Neural cell (in vitro differentiated cells): ENCODE measurements at regions not wholly inside any gene's neighbourhood (a gene's known extent, or its start where the extent isn't known, plus 50 kb on each side); places are given as distances from the start of the nearest gene placed in this dataset.

Source experiments
- CTCF ChIP-seq: fragments of 450-650 bp; IDR thresholded peaks from 2 replicates; pipeline ENCODE4 v1.5.1; 2014; ENCODE audit warnings: antibody characterized with exemption, mild to moderate bottlenecking, moderate library complexity; ENCODE audit not compliant: poor library complexity, severe bottlenecking
- EP300 ChIP-seq: fragments of 450-650 bp; conservative IDR thresholded peaks from 2 replicates; pipeline ENCODE4 v1.6.1; 2014; ENCODE audit warnings: antibody characterized with exemption, mild to moderate bottlenecking, moderate library complexity; ENCODE audit not compliant: poor library complexity, severe bottlenecking
- EZH2 ChIP-seq: fragments of 200-600, 300-800 bp; shearing (Covaris generic), sonication (generic); IDR thresholded peaks from 2 replicates; pipeline ENCODE4 v1.6.1; 2014; ENCODE audit warnings: antibody characterized with exemption, low read length, borderline replicate concordance, mild to moderate bottlenecking; ENCODE audit not compliant: insufficient read depth, poor library complexity, severe bottlenecking
- MXI1 ChIP-seq: fragments of 450-650 bp; conservative IDR thresholded peaks from 2 replicates; pipeline ENCODE4 v1.6.1; 2014; ENCODE audit warnings: antibody characterized with exemption, mild to moderate bottlenecking; ENCODE audit not compliant: poor library complexity, severe bottlenecking
- POLR2AphosphoS5 ChIP-seq: IDR thresholded peaks from 2 replicates; pipeline ENCODE4 v1.6.1; 2012
- RAD21 ChIP-seq: fragments of 450-650 bp; conservative IDR thresholded peaks from 2 replicates; pipeline ENCODE4 v1.6.1; 2014; ENCODE audit warnings: antibody characterized with exemption, mild to moderate bottlenecking, moderate library complexity
- REST ChIP-seq: IDR thresholded peaks from 2 replicates; pipeline ENCODE4 v1.6.1; 2012; ENCODE audit warnings: borderline replicate concordance
- SMC3 ChIP-seq: fragments of 450-650 bp; conservative IDR thresholded peaks from 2 replicates; pipeline ENCODE4 v1.6.1; 2014; ENCODE audit warnings: antibody characterized with exemption, mild to moderate bottlenecking, moderate library complexity; ENCODE audit not compliant: poor library complexity
- TAF1 ChIP-seq: IDR thresholded peaks from 2 replicates; pipeline ENCODE4 v1.6.1; 2012; ENCODE audit warnings: low read depth

GRCh38 chr5:124889850-124890249 lies 143.4 kb upstream of the ZNF608 start:
- TF ChIP-seq RAD21, result no peak
- TF ChIP-seq CTCF, result no peak
- TF ChIP-seq EP300, result no peak
- no peak for TF ChIP-seq REST
- TF ChIP-seq POLR2AphosphoS5, result no peak
- TF ChIP-seq TAF1, result no peak
- no peak for TF ChIP-seq SMC3
- no peak for TF ChIP-seq EZH2
- no peak for TF ChIP-seq MXI1
